ENCODE measurements at regions not wholly inside any gene's neighbourhood (a gene's known extent, or its start where the extent isn't known, plus 50 kb on each side); places are given as distances from the start of the nearest gene placed in this dataset.
A peak's percentile ranks its signal among the peaks of the same experiment; 100 is the strongest.

GRCh38 chr22:48872271-48873190, 955.1 kb downstream of the BRD1 start:
- peak; percentile 58 for DNase-seq

- no peak for DNase-seq
Observed at GRCh38 chr22:48871176-48871840, 956.4 kb downstream of the BRD1 start.

- peak; percentile 54 for DNase-seq
Observed at GRCh38 chr22:48870436-48870835, 957.2 kb downstream of the BRD1 start.

- DNase-seq = no peak
Observed at GRCh38 chr22:48869788-48870187, 957.9 kb downstream of the BRD1 start.

GRCh38 chr22:48869161-48869560, 958.5 kb downstream of the BRD1 start:
- peak; percentile 49 for DNase-seq

- DNase-seq = peak; percentile 34
Observed at GRCh38 chr22:48868554-48868953, 959.1 kb downstream of the BRD1 start.

GRCh38 chr22:48867891-48868290, 959.8 kb downstream of the BRD1 start:
- peak; percentile 44 for DNase-seq

GRCh38 chr22:48866906-48867681, 960.6 kb downstream of the BRD1 start:
- peak; percentile 28 for DNase-seq

GRCh38 chr22:48864748-48865147, 962.9 kb downstream of the BRD1 start:
- DNase-seq = peak; percentile 27

GRCh38 chr22:48863965-48864528, 963.6 kb downstream of the BRD1 start:
- DNase-seq = no peak

GRCh38 chr22:48860557-48860956, 967.1 kb downstream of the BRD1 start:
- peak; percentile 14 for DNase-seq

GRCh38 chr22:48858856-48859255, 968.8 kb downstream of the BRD1 start:
- DNase-seq = no peak

- DNase-seq = peak; percentile 41
Observed at GRCh38 chr22:48858121-48858520, 969.6 kb downstream of the BRD1 start.

- peak; percentile 14 for DNase-seq
Observed at GRCh38 chr22:48857202-48857805, 970.4 kb downstream of the BRD1 start.

GRCh38 chr22:48856308-48856615, 971.4 kb downstream of the BRD1 start:
- DNase-seq = peak; percentile 45

- DNase-seq = peak; percentile 46
Observed at GRCh38 chr22:48855593-48856307, 971.9 kb downstream of the BRD1 start.

GRCh38 chr22:48855013-48855412, 972.7 kb downstream of the BRD1 start:
- no peak for DNase-seq

- DNase-seq = peak; percentile 36
Observed at GRCh38 chr22:48853627-48854240, 973.9 kb downstream of the BRD1 start.

GRCh38 chr22:48851933-48852549, 975.6 kb downstream of the BRD1 start:
- DNase-seq = peak; percentile 41

GRCh38 chr22:48850658-48851287, 976.9 kb downstream of the BRD1 start:
- DNase-seq = peak; percentile 58
